C4-2B (cell line): ENCODE measurements at regions not wholly inside any gene's neighbourhood (a gene's known extent, or its start where the extent isn't known, plus 50 kb on each side); places are given as distances from the start of the nearest gene placed in this dataset.

Source experiments
- ZFX ChIP-seq: fragments of 450-650 bp; IDR thresholded peaks from 2 replicates; pipeline ENCODE4 v1.6.1; 2017
- TF ChIP-seq, protein P1 (sequence below): fragments of 450-650 bp; conservative IDR thresholded peaks from 2 replicates; pipeline ENCODE4 v1.5.1; 2017; ENCODE audit warnings: mild to moderate bottlenecking

DNA sequence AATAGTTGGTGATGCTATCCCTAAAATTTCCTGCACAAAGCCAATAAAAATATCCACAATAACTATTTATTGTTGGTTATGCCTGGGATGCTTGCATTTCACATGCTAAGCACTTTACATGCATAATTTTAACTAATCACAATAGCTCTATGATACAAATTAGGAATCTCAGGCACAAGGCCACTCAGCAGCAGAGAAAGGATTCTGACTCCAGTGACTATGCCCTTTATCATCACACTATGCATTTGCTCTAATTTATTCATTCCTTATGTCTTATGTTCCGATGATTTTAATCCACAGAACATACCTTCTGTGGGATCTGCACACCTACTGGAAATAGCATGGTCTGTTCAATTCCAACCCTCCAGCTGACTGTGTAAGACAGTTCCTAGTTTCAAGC, 476.1 kb downstream of the TMEM232 start:
- TF ChIP-seq, protein P1, sequence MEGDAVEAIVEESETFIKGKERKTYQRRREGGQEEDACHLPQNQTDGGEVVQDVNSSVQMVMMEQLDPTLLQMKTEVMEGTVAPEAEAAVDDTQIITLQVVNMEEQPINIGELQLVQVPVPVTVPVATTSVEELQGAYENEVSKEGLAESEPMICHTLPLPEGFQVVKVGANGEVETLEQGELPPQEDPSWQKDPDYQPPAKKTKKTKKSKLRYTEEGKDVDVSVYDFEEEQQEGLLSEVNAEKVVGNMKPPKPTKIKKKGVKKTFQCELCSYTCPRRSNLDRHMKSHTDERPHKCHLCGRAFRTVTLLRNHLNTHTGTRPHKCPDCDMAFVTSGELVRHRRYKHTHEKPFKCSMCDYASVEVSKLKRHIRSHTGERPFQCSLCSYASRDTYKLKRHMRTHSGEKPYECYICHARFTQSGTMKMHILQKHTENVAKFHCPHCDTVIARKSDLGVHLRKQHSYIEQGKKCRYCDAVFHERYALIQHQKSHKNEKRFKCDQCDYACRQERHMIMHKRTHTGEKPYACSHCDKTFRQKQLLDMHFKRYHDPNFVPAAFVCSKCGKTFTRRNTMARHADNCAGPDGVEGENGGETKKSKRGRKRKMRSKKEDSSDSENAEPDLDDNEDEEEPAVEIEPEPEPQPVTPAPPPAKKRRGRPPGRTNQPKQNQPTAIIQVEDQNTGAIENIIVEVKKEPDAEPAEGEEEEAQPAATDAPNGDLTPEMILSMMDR = no peak
- TF ChIP-seq ZFX = no peak
